Tibial nerve (tissue), 4 donors: ENCODE measurements at regions not wholly inside any gene's neighbourhood (a gene's known extent, or its start where the extent isn't known, plus 50 kb on each side); places are given as distances from the start of the nearest gene placed in this dataset.

Experiments used
- CTCF ChIP-seq, 5 experiments: fragments of 200-600 bp in 3 of 5; fragments of 450-650 bp in 2 of 5; sonication (generic) in 3 of 5; IDR thresholded peaks; one replicate each; pipeline ENCODE4 v1.5.1; 2016 to 2019; ENCODE audit warnings: antibody characterized with exemption in 5 of 5, mild to moderate bottlenecking in 3 of 5, moderate library complexity in 2 of 5
- EP300 ChIP-seq, 2 donors: sonication (generic); formaldehyde crosslinking; IDR thresholded peaks; one replicate each; pipeline ENCODE4 v1.6.1; 2017; ENCODE audit warnings: antibody characterized with exemption in 2 of 2, mild to moderate bottlenecking in 1 of 2
- POLR2A ChIP-seq, 2 donors: fragments of 450-650 bp; IDR thresholded peaks; one replicate each; pipeline ENCODE4 v1.6.1; 2017; ENCODE audit warnings: antibody characterized with exemption in 2 of 2, mild to moderate bottlenecking in 2 of 2, moderate library complexity in 2 of 2

GRCh38 chr20:56934888-56935287 is 305.8 kb downstream of the TFAP2C start:
- TF ChIP-seq POLR2A (IDR thresholded peaks at IDR 0.05) (no peak), CTCF (IDR thresholded peaks at IDR 0.05) (no peak), EP300 (IDR thresholded peaks at IDR 0.05) (no peak)
